A673 (cell line): ENCODE measurements at regions not wholly inside any gene's neighbourhood (a gene's known extent, or its start where the extent isn't known, plus 50 kb on each side); places are given as distances from the start of the nearest gene placed in this dataset.

Experiments
- BruUV-seq: library from RNA; stranded (reverse); fragments of 400-500 nt; replicated peaks from 2 replicates; lab custom pipeline; 2021; lab: Mats Ljungman, UMichigan
- CTCF ChIA-PET: fragments of 300-600 bp; sonication (Branson Sonifier 250); formaldehyde crosslinking; loops from one replicate; lab custom pipeline; 2022; ENCODE audit warnings: antibody characterized with exemption; lab: Charles Lee
- POLR2A ChIA-PET: fragments of 300-600 bp; sonication (Branson Sonifier 250); formaldehyde crosslinking; loops from one replicate; lab custom pipeline; 2022; ENCODE audit warnings: antibody characterized with exemption; ENCODE audit not compliant: low non-redundant PET; lab: Charles Lee
- DNase-seq: peaks from one replicate; pipeline ENCODE4 v3.0.0-alpha.2; 2015; ENCODE audit warnings: low spot score
- H3K27ac ChIP-seq: fragments of 200-600 bp; sonication (generic); 2 replicates; pipeline ENCODE4 v1.5.1; 2016; ENCODE audit warnings: mixed run types, low read depth, mild to moderate bottlenecking, mixed read lengths, antibody characterized with exemption, low read length; ENCODE audit not compliant: poor library complexity, severe bottlenecking
- H3K27me3 ChIP-seq: fragments of 200-600 bp; sonication (generic); replicated peaks from 2 replicates; pipeline ENCODE4 v1.6.1; 2017; ENCODE audit warnings: mixed run types, low read depth, mild to moderate bottlenecking, mixed read lengths, antibody characterized with exemption, low read length; ENCODE audit not compliant: insufficient read depth, poor library complexity
- H3K36me3 ChIP-seq: fragments of 200-600 bp; sonication (generic); 2 replicates; pipeline ENCODE4 v1.6.1; 2016; ENCODE audit warnings: mixed run types, mild to moderate bottlenecking, mixed read lengths, antibody characterized with exemption, low read length; ENCODE audit not compliant: insufficient read depth, poor library complexity, severe bottlenecking
- H3K4me1 ChIP-seq: fragments of 200-600 bp; sonication (generic); 2 replicates; pipeline ENCODE4 v1.6.1; 2017; ENCODE audit warnings: mixed run types, mild to moderate bottlenecking, mixed read lengths, antibody characterized with exemption, low read length; ENCODE audit not compliant: insufficient read depth, poor library complexity, severe bottlenecking
- H3K4me3 ChIP-seq: fragments of 200-600 bp; sonication (generic); 2 replicates; pipeline ENCODE4 v1.5.1; 2016; ENCODE audit warnings: low read depth, mixed run types, mild to moderate bottlenecking, mixed read lengths, low read length; ENCODE audit not compliant: poor library complexity, severe bottlenecking
- H3K9me3 ChIP-seq: fragments of 200-600 bp; sonication (generic); 2 replicates; pipeline ENCODE4 v1.6.1; 2016; ENCODE audit warnings: mixed run types, low read depth, mild to moderate bottlenecking, mixed read lengths, antibody characterized with exemption, low read length; ENCODE audit not compliant: poor library complexity, severe bottlenecking
- EZH2 ChIP-seq: fragments of 200-600 bp; sonication (generic); IDR thresholded peaks from 2 replicates; pipeline ENCODE4 v1.6.1; 2017; ENCODE audit warnings: borderline replicate concordance, low read depth, mild to moderate bottlenecking, mixed read lengths, antibody characterized with exemption, low read length; ENCODE audit not compliant: poor library complexity, severe bottlenecking
- intact Hi-C: fragments of 100-400 bp; cut with micrococcal nuclease; formaldehyde crosslinking; loops from one replicate; pipeline ENCODE4 v1.10.0; 2022; ENCODE audit not compliant: unreplicated experiment
- TF ChIP-seq, protein P1 (sequence below): fragments of 300-800, 200-600 bp; sonication (generic); conservative IDR thresholded peaks from 2 replicates; pipeline ENCODE4 v1.5.1; 2017; ENCODE audit warnings: low read depth, mild to moderate bottlenecking, antibody characterized with exemption, low read length, moderate library complexity, mixed read lengths

DNA sequence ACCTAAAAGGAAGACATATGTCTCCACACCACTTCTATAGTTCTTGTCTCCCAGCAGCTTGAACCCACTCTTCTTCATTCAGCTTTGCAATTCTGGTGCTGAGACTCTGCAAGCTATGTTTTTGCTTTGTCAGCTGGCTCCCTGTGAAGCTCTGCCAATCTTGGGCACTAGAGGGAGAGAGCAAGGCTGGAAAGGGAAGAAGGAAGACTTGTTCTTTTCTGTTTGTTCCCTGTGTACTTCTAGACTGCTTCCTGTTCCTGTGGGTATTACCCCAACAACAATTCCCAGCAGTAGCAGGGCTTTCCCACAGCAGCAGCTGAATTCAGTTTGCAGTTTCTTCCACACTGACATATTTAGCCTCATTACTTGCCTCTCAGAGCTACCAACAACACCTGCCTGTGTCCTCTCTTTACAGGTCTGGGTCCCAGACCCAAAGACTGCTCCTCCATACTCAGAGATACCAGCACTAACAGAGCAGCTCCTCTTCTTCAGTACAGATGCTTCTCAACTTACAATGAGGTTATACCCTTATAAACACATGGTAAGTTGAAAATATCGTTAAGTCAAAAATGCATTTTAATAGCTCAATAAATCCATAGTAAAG lies 275.2 kb upstream of the NEGR1 start:
- ChIA-PET CTCF (no interaction called here), POLR2A (no interaction called here)
- H3K36me3 ChIP-seq: no peaks in the 10 kb centered on the region
- H3K4me1 ChIP-seq: no peaks in the 10 kb centered on the region
- peak; percentile 78 for DNase-seq
- H3K27me3 ChIP-seq: no peaks in the 10 kb centered on the region
- intact Hi-C loops: no loop called here
- no peak overlapping the region for H3K27ac ChIP-seq
- no peak overlapping the region for H3K4me3 ChIP-seq
- BruUV-seq: no TSS peak
- TF ChIP-seq, protein P1, sequence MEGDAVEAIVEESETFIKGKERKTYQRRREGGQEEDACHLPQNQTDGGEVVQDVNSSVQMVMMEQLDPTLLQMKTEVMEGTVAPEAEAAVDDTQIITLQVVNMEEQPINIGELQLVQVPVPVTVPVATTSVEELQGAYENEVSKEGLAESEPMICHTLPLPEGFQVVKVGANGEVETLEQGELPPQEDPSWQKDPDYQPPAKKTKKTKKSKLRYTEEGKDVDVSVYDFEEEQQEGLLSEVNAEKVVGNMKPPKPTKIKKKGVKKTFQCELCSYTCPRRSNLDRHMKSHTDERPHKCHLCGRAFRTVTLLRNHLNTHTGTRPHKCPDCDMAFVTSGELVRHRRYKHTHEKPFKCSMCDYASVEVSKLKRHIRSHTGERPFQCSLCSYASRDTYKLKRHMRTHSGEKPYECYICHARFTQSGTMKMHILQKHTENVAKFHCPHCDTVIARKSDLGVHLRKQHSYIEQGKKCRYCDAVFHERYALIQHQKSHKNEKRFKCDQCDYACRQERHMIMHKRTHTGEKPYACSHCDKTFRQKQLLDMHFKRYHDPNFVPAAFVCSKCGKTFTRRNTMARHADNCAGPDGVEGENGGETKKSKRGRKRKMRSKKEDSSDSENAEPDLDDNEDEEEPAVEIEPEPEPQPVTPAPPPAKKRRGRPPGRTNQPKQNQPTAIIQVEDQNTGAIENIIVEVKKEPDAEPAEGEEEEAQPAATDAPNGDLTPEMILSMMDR: peak; percentile 66
- TF ChIP-seq EZH2: no peak
- no peaks in the 10 kb centered on the region for H3K9me3 ChIP-seq

DNA sequence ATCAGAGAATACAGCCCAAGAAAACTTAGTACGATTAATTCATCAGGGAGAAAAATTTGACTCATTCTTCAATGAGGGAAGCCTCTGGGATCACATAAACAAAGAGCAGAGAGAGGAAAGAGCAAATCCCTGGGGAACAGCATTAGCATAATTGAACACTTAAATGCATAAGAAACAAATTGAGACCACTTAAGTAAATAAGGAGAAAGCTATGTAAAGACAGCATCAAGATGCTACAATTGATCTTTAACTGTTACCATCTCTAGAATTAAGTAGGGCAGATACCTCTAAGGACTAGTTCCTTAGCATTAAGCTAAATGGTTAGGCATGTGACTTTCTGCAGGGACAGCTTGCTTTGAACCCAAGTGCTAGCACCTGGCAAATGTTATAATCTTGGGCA lies 265.1 kb upstream of the NEGR1 start:
- DNase-seq: peak; percentile 86

DNA sequence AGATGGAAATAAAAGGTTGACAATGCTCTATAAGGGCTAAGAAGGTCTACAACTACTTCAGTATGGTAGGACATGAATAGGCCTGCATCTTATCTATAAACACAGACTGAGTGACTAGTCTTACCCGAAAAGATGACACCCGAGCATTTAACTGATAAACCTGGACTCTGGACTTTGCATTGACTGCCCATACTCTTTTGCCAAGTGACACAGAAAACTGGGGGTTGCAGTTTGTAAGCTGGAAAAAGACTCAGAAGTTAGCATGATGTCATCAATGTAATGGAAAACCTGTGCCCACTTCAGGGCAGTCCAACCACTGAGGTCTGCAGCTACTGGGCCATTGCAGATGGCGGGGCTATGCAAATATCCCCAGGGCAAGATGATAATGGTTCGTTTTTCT lies 258.3 kb upstream of the NEGR1 start:
- H3K27ac ChIP-seq: no peak overlapping the region
- ChIA-PET POLR2A (no interaction called here), CTCF (no interaction called here)
- no peak for DNase-seq
- no peak for TF ChIP-seq EZH2
- TF ChIP-seq, protein P1: no peak
- H3K4me3 ChIP-seq: no peak overlapping the region
- H3K36me3 ChIP-seq: no peaks in the 10 kb centered on the region
- H3K4me1 ChIP-seq: no peaks in the 10 kb centered on the region
- H3K9me3 ChIP-seq: no peaks in the 10 kb centered on the region
- intact Hi-C loops: no loop called here
- H3K27me3 ChIP-seq: no peaks in the 10 kb centered on the region
- no TSS peak for BruUV-seq

More for the DNA sequence above, 265.1 kb upstream of the NEGR1 start:
- H3K9me3 ChIP-seq: no peaks in the 10 kb centered on the region
- POLR2A ChIA-PET: interaction anchor here (0.6 kb wide), 1 partner anchor 11 kb away, joined by 4 read pairs; no protein-coding TSS in a partner anchor
- no peaks in the 10 kb centered on the region for H3K36me3 ChIP-seq
- no peaks in the 10 kb centered on the region for H3K4me1 ChIP-seq
- no peak overlapping the region for H3K27ac ChIP-seq
- CTCF ChIA-PET: no interaction called here
- no TSS peak for BruUV-seq
- H3K4me3 ChIP-seq: peak overlapping the region; percentile 13
- TF ChIP-seq, protein P1: no peak
- no peak for TF ChIP-seq EZH2
- intact Hi-C loops: no loop called here
- no peaks in the 10 kb centered on the region for H3K27me3 ChIP-seq
